ENCODE measurements at regions not wholly inside any gene's neighbourhood (a gene's known extent, or its start where the extent isn't known, plus 50 kb on each side); places are given as distances from the start of the nearest gene placed in this dataset.

GRCh38 chr9:106643211-106643930 is 219.6 kb upstream of the ZNF462 start:
- H3K4me3 ChIP-seq (ENCODE audit: low read depth, low read length): no peak overlapping the region
- no peak for DNase-seq (ENCODE audit: low read depth)
- TF ChIP-seq CTCF (conservative IDR thresholded peaks at IDR 0.05; ENCODE audit: low read depth, low read length): no peak

- H3K4me3 ChIP-seq (ENCODE audit: low read depth, low read length): no peak overlapping the region
- no peak for DNase-seq (ENCODE audit: low read depth)
- TF ChIP-seq CTCF (conservative IDR thresholded peaks at IDR 0.05; ENCODE audit: low read depth, low read length): no peak
Observed at GRCh38 chr9:106644661-106645060, 218.3 kb upstream of the ZNF462 start.

- TF ChIP-seq CTCF (conservative IDR thresholded peaks at IDR 0.05; ENCODE audit: low read depth, low read length): peak; percentile 55
- DNase-seq (ENCODE audit: low read depth): peak; percentile 62
- no peak overlapping the region for H3K4me3 ChIP-seq (ENCODE audit: low read depth, low read length)
Observed at GRCh38 chr9:106648799-106649198, 214.2 kb upstream of the ZNF462 start.

- no peak overlapping the region for H3K4me3 ChIP-seq (ENCODE audit: low read depth, low read length)
- DNase-seq (ENCODE audit: low read depth): no peak
- TF ChIP-seq CTCF (conservative IDR thresholded peaks at IDR 0.05; ENCODE audit: low read depth, low read length): no peak
Observed at GRCh38 chr9:106649664-106650063, 213.3 kb upstream of the ZNF462 start.

- no peak for TF ChIP-seq CTCF (conservative IDR thresholded peaks at IDR 0.05; ENCODE audit: low read depth, low read length)
- no peak for DNase-seq (ENCODE audit: low read depth)
- H3K4me3 ChIP-seq (ENCODE audit: low read depth, low read length): no peak overlapping the region
Observed at GRCh38 chr9:106653213-106653612, 209.8 kb upstream of the ZNF462 start.

- no peak overlapping the region for H3K4me3 ChIP-seq (ENCODE audit: low read depth, low read length)
- TF ChIP-seq CTCF (conservative IDR thresholded peaks at IDR 0.05; ENCODE audit: low read depth, low read length): no peak
- no peak for DNase-seq (ENCODE audit: low read depth)
Observed at GRCh38 chr9:106655966-106656365, 207.0 kb upstream of the ZNF462 start.

GRCh38 chr9:106657926-106658325 is 205.0 kb upstream of the ZNF462 start:
- DNase-seq (ENCODE audit: low read depth): no peak
- H3K4me3 ChIP-seq (ENCODE audit: low read depth, low read length): no peak overlapping the region
- no peak for TF ChIP-seq CTCF (conservative IDR thresholded peaks at IDR 0.05; ENCODE audit: low read depth, low read length)
